GM10248 (cell line): ENCODE measurements at regions not wholly inside any gene's neighbourhood (a gene's known extent, or its start where the extent isn't known, plus 50 kb on each side); places are given as distances from the start of the nearest gene placed in this dataset.
A peak's percentile ranks its signal among the peaks of the same experiment; 100 is the strongest.

Source experiments
- CTCF ChIA-PET: fragments of 300-600 bp; sonication (Branson Sonifier 250); formaldehyde crosslinking; extraction: SDS; loops from one replicate; lab custom pipeline; 2021; ENCODE audit warnings: antibody characterized with exemption; lab: Yijun Ruan, JAX
- POLR2A ChIA-PET: fragments of 350-650 bp; sonication (Branson Sonifier 250); formaldehyde crosslinking; extraction: SDS; loops from one replicate; lab custom pipeline; 2020; ENCODE audit warnings: antibody characterized with exemption; lab: Yijun Ruan, JAX
- DNase-seq: peaks from one replicate; pipeline ENCODE4 v3.0.0; 2012; ENCODE audit errors: extremely low spot score
- CTCF ChIP-seq: IDR thresholded peaks from 2 replicates; pipeline ENCODE4 v1.5.1; 2012; ENCODE audit warnings: mild to moderate bottlenecking, low read depth; ENCODE audit errors: extremely low read depth, missing control alignments, control extremely low read depth

DNA sequence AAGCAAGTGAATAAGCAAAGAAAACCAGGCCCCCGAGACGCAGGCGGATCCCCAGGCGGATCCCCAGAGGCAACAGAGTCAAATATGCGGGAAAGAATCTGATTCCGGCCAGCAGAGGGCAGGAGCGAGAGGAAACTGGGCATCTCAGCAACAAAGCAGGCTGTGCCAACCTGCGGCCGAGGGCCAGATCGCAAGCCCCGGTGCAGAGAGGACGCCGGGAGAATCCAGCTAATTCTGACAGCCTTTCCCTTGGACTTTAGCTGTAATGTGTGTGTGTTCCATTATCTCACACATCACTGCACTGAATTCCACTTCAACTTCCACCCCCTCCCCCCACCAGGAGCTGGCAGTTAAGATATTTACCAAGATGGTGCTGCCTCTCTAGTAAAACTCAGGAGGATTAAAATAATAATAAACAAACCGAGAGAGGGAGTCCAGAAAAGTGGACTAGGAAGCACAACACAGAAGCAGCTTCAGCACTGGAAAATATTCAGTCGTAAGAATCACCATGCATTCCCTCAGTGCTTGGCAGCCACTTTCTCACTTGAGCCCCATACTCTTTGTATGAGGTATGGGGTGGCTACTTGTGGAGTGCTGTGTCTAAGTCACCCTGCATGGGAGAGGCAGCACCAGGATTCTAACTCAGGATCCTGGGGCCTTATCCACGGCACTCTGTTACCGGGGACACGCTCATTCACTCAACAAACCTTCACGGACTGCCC is 66.2 kb upstream of the SNX9 start:
- ChIA-PET POLR2A (no interaction called here), CTCF (interaction anchor here (0.7 to 10.3 kb wide), 30 partner anchors 9 to 315 kb away, joined by 3 to 115 read pairs (median 4); partner anchors contain the start of gene SYNJ2)
- peak; percentile 67 for TF ChIP-seq CTCF
- DNase-seq: peak; percentile 64

DNA sequence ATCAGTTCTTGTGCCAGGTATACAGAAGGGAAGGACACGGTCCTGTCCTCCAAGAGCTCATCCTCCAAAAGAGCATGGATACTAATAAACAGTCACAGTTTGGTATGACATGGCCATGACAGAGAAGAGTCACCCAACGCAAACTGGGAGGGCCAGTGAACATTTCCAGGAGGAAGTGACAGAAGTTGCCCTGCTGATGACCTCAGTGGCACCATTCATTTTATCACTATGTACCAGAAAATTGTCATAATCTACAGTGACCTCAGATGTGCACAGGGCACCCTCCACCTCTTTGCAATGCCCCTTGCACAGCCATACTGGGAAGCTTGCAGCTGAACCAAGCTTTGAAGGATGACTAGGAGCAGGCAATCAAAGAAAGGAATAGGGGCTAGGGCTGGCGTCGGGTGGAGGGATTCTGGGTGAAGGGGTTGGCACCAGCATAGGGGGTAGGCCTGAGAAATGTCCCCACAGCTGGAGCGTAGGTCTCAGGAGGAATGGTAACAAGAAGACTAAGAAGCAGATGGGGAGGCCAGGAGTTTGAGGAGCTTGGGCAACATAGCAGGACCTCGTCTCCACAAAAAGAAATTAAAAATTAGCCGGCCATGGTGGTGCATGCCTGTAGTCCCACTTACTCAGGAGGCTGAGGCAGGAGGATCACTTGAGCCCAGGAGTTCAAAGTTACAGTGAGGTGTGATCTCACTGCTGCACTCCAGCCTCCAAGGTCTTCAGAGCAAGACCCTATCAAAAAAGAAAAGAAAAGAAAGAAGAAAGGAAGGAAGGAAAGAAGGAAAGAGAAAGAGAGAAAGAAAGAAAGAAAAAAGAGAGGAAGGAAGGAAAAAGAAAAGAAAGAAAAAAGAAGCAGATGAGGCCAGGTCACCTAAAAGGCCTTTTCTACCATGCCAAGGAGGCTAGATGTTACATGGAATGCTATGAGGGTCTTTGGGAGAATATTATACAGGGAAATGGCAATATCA is 65.3 kb upstream of the SNX9 start:
- no peak for TF ChIP-seq CTCF
- CTCF ChIA-PET: interaction anchor here (0.7 to 10.3 kb wide), 27 partner anchors 8 to 314 kb away, joined by 3 to 115 read pairs (median 5); partner anchors contain the start of gene SYNJ2
- POLR2A ChIA-PET: no interaction called here
- DNase-seq: no peak

GRCh38 chr6:157758516-157759023 is 64.5 kb upstream of the SNX9 start:
- ChIA-PET CTCF (interaction anchor here (1.5 to 10.3 kb wide), 5 partner anchors 12 to 313 kb away, joined by 3 to 115 read pairs (median 7); no protein-coding TSS in a partner anchor), POLR2A (no interaction called here)
- TF ChIP-seq CTCF: no peak
- no peak for DNase-seq

GRCh38 chr6:157759028-157759427 is 64.0 kb upstream of the SNX9 start:
- ChIA-PET POLR2A (no interaction called here), CTCF (interaction anchor here (1.5 to 10.3 kb wide), 4 partner anchors 42 to 313 kb away, joined by 3 to 115 read pairs (median 5); no protein-coding TSS in a partner anchor)
- DNase-seq: no peak
- no peak for TF ChIP-seq CTCF

GRCh38 chr6:157760137-157760536 is 62.9 kb upstream of the SNX9 start:
- no peak for DNase-seq
- TF ChIP-seq CTCF: no peak
- ChIA-PET POLR2A (no interaction called here), CTCF (interaction anchor here (1.5 to 10.3 kb wide), 2 partner anchors 113 to 312 kb away, joined by 3 to 115 read pairs; no protein-coding TSS in a partner anchor)
